ENCODE measurements at regions not wholly inside any gene's neighbourhood (a gene's known extent, or its start where the extent isn't known, plus 50 kb on each side); places are given as distances from the start of the nearest gene placed in this dataset.

DNA sequence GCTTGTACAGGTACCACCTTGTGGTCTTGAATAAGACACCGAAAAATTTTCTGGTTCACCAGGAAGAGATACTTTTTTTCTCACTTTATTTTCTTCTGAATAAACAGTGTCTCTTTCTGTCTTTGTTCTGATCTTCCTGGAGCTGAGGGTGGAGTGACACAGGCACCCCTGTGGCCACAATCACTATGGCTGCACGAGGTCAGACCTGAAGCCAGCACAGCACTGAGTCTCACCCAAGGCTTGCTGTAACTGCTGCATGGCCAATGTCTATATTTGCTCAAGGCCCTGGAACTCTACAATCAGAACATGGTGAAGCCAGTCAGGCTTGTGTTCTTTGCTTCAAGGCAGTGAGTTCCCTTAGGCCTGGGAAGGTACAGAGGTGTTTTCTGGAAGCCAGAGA, 87.2 kb downstream of the GPR174 start:
- Histone ChIP-seq H4K20me1 (replicated peaks; ENCODE audit: insufficient read depth) (no peaks in the 10 kb centered on the region), H3K4me3 (no peak overlapping the region), H2AFZ (no peak overlapping the region), H3K36me3 (ENCODE audit: insufficient read depth) (no peaks in the 10 kb centered on the region), H3K4me2 (no peak overlapping the region), H3K27ac (ENCODE audit: low read depth) (no peak overlapping the region), H3K27me3 (ENCODE audit: insufficient read depth) (no peaks in the 10 kb centered on the region), H3K9me2 (ENCODE audit: insufficient read depth) (no peaks in the 10 kb centered on the region), H3K79me2 (replicated peaks; ENCODE audit: insufficient read depth) (no peaks in the 10 kb centered on the region), H3K4me1 (ENCODE audit: insufficient read depth) (no peaks in the 10 kb centered on the region), H3F3A (replicated peaks; ENCODE audit: low read depth) (no peaks in the 10 kb centered on the region)
- no peak for TF ChIP-seq STAT1 (IDR thresholded peaks at IDR 0.05; ENCODE audit: unreplicated experiment)
- TF ChIP-seq, protein P1, sequence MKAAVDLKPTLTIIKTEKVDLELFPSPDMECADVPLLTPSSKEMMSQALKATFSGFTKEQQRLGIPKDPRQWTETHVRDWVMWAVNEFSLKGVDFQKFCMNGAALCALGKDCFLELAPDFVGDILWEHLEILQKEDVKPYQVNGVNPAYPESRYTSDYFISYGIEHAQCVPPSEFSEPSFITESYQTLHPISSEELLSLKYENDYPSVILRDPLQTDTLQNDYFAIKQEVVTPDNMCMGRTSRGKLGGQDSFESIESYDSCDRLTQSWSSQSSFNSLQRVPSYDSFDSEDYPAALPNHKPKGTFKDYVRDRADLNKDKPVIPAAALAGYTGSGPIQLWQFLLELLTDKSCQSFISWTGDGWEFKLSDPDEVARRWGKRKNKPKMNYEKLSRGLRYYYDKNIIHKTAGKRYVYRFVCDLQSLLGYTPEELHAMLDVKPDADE (IDR thresholded peaks at IDR 0.05) = no peak
- TF ChIP-seq EZH2phosphoT487 (IDR thresholded peaks at IDR 0.05; ENCODE audit: unreplicated experiment) = no peak
- no peak for TF ChIP-seq EZH2 (IDR thresholded peaks at IDR 0.05; ENCODE audit: low read depth, unreplicated experiment)
- TF ChIP-seq POLR2AphosphoS5 (IDR thresholded peaks at IDR 0.05; ENCODE audit: low read depth) = no peak
- Mint-ChIP-seq H3K9me3 (no peaks in the 10 kb centered on the region; the same call in 2 of the 3 replicates), H3K27ac (no peak overlapping the region), H3K27me3 (ENCODE audit: insufficient read depth, low read depth, poor library complexity) (no peaks in the 10 kb centered on the region), H3K36me3 (ENCODE audit: low read depth) (no peaks in the 10 kb centered on the region), H3K4me3 (no peak overlapping the region), H3K4me1 (no peaks in the 10 kb centered on the region)
- DNase-seq (ENCODE audit: low spot score) (no peak), ATAC-seq (no peak)
